NCI-H2196 treated with DMSO at 0.1 percent for 48 hours (cell line): ENCODE measurements at regions not wholly inside any gene's neighbourhood (a gene's known extent, or its start where the extent isn't known, plus 50 kb on each side); places are given as distances from the start of the nearest gene placed in this dataset.
A peak's percentile ranks its signal among the peaks of the same experiment; 100 is the strongest.
"Not testable (repeated sequence)": the region's sequence is repeated elsewhere in the genome, so short reads cannot be mapped to it uniquely, and the experiment has no call there.

Source experiments
- DNase-seq: peaks from one replicate; lab custom pipeline; 2025; ENCODE audit not compliant: unreplicated experiment; lab: John Stamatoyannopoulos, UW

GRCh38 chr21:20789729-20790500, 208.3 kb upstream of the NCAM2 start:
- no peak for DNase-seq

- DNase-seq: no peak
Observed at GRCh38 chr21:20800106-20800505, 198.1 kb upstream of the NCAM2 start.

GRCh38 chr21:20802201-20802600, 196.0 kb upstream of the NCAM2 start:
- no peak for DNase-seq

- no peak for DNase-seq
Observed at GRCh38 chr21:20802631-20803260, 195.5 kb upstream of the NCAM2 start.

GRCh38 chr21:20811702-20812101, 186.5 kb upstream of the NCAM2 start:
- no peak for DNase-seq

- no peak for DNase-seq
Observed at GRCh38 chr21:20814090-20814489, 184.1 kb upstream of the NCAM2 start.

GRCh38 chr21:20822666-20823065, 175.5 kb upstream of the NCAM2 start:
- no peak for DNase-seq

GRCh38 chr21:20852866-20853265, 145.3 kb upstream of the NCAM2 start:
- no peak for DNase-seq

GRCh38 chr21:20856926-20857325, 141.3 kb upstream of the NCAM2 start:
- DNase-seq: peak; percentile 94

GRCh38 chr21:20874202-20874601, 124.0 kb upstream of the NCAM2 start:
- no peak for DNase-seq

- DNase-seq: peak; percentile 15
Observed at GRCh38 chr21:20875742-20876141, 122.5 kb upstream of the NCAM2 start.

- DNase-seq: no peak
Observed at GRCh38 chr21:20877976-20878375, 120.2 kb upstream of the NCAM2 start.

GRCh38 chr21:20882462-20883407, 115.5 kb upstream of the NCAM2 start:
- DNase-seq: no peak

- no peak for DNase-seq
Observed at GRCh38 chr21:20883408-20883800, 114.8 kb upstream of the NCAM2 start.

- no peak for DNase-seq
Observed at GRCh38 chr21:20902511-20902910, 95.7 kb upstream of the NCAM2 start.

- no peak for DNase-seq
Observed at GRCh38 chr21:20902998-20903397, 95.2 kb upstream of the NCAM2 start.

GRCh38 chr21:20927555-20927954, 70.7 kb upstream of the NCAM2 start:
- DNase-seq: not testable (repeated sequence)

GRCh38 chr21:20942523-20942922, 55.7 kb upstream of the NCAM2 start:
- no peak for DNase-seq

GRCh38 chr21:20943561-20943997, 54.6 kb upstream of the NCAM2 start:
- no peak for DNase-seq

- DNase-seq: no peak
Observed at GRCh38 chr21:20944139-20944538, 54.1 kb upstream of the NCAM2 start.

GRCh38 chr21:20946701-20947100, 51.5 kb upstream of the NCAM2 start:
- DNase-seq: no peak
